DMS153 treated with DMSO at 0.1 percent for 48 hours (cell line): ENCODE measurements at regions not wholly inside any gene's neighbourhood (a gene's known extent, or its start where the extent isn't known, plus 50 kb on each side); places are given as distances from the start of the nearest gene placed in this dataset.

Experiments
- DNase-seq: peaks from one replicate; lab custom pipeline; 2025; ENCODE audit not compliant: unreplicated experiment; lab: John Stamatoyannopoulos, UW

DNA sequence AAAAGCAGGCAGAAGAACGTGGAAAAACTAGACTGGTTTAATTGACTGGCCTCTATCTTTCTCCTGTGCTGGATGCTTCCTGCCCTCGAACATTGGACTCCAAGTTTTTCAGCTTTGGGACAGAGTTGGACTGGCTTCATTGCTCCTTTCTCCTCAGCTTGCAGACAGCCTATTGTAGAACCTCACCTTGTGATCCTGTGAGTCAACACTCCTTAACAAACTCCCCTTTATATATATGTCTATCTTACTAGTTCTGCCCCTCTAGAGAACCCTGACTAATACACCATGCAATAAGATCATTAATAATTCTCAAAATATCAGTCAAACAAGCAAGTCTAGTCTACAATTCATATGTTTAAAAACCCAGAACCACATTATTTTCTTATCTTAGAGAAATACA lies 662.4 kb downstream of the TBC1D4 start:
- no peak for DNase-seq

GRCh38 chr13:74816737-74817136 lies 665.2 kb downstream of the TBC1D4 start:
- DNase-seq, result no peak

DNA sequence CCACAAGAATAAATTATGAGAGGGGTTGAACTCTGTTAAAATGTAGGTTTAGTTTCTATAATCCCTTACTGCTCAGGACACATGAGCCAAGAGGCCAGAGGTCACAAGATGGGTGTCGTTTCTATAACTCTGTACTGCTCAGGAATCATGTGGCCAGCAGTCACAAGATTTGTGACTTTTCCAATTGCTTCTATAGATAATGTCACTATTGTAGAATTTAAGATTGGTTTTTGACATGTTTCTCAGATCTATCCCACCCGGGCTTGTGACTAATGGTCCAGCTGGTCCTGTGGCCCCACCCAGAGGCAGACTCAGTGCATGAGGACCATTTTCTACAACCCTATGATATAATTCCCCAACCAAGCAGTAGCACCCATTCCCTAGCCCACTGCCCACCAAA lies 662.0 kb upstream of the KLF12 start:
- no peak for DNase-seq

- no peak for DNase-seq
These were observed 661.3 kb upstream of the KLF12 start for GRCh38 chr13:74795526-74795925.

GRCh38 chr13:74794582-74794981 lies 660.4 kb upstream of the KLF12 start:
- DNase-seq, result no peak

GRCh38 chr13:74794147-74794546 lies 659.9 kb upstream of the KLF12 start:
- no peak for DNase-seq

- no peak for DNase-seq
These were observed 650.8 kb upstream of the KLF12 start for GRCh38 chr13:74784959-74785358.

- DNase-seq, result no peak
These were observed 644.7 kb upstream of the KLF12 start for GRCh38 chr13:74778946-74779345.

GRCh38 chr13:74778087-74778486 lies 643.9 kb upstream of the KLF12 start:
- no peak for DNase-seq

GRCh38 chr13:74774264-74774663 lies 640.1 kb upstream of the KLF12 start:
- DNase-seq, result no peak

DNA sequence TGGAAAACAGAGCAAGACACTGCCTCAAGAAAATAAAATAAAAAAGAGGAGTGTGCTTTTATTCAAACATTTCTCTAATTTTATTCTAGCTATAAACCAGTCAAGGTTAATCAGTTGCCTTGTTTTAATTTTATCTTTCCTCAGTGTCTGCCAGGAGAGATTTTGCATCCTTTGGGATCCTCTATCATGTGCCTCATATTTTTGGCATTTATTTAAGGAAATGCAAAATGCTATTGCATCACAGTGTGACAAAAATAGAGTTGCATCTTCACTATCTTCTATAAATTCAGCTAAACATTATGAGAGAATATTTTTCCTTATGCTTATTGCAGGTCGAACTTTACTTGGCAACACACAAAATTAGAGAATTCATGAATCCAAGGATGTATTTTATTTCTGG lies 639.0 kb upstream of the KLF12 start:
- no peak for DNase-seq

DNA sequence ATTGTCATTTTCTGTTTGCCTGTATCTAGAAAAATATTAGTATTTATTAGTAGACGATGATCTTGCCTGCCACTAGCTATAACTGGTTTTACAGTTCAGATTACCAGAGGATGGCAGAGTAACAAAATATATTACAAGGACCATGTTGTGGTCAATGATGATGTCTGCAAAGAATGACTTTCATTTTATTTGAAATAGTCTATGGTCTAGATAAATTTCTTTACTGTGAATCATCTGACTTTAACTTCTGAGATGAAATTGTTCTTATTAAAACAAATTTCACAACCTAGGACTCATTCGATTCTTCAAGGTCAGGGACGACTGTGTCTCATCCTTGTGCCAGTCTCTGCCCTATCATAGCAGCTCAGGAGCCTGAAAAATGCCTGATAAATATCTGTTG lies 637.8 kb upstream of the KLF12 start:
- DNase-seq, result no peak

GRCh38 chr13:74770361-74770760 lies 636.2 kb upstream of the KLF12 start:
- no peak for DNase-seq

GRCh38 chr13:74769333-74769732 lies 635.1 kb upstream of the KLF12 start:
- DNase-seq, result no peak

GRCh38 chr13:74768521-74769085 lies 634.4 kb upstream of the KLF12 start:
- DNase-seq, result no peak

GRCh38 chr13:74767050-74767449 lies 632.8 kb upstream of the KLF12 start:
- DNase-seq, result no peak

- DNase-seq, result no peak
These were observed 631.8 kb upstream of the KLF12 start for GRCh38 chr13:74765955-74766354.

GRCh38 chr13:74761801-74762757 lies 627.9 kb upstream of the KLF12 start:
- no peak for DNase-seq

DNA sequence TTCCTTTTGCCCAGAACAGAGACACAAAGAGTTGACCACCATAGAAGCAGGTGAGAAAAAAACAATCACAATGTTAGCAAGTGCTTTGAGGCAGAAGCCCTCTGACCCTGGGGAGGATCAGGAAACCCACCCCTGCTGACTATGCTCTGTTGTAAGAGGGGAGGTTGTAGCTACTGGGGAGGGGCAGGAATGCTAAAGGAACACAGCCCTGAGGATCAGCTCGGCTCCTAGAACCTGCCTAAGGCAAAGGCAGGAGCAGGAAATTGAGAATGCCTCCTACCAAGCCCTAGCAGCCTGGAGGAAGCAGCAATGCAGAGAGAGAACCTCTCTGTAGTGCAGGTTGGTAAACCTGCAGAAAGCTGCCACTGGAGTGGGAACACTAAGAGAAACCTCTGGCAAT lies 624.0 kb upstream of the KLF12 start:
- no peak for DNase-seq

DNA sequence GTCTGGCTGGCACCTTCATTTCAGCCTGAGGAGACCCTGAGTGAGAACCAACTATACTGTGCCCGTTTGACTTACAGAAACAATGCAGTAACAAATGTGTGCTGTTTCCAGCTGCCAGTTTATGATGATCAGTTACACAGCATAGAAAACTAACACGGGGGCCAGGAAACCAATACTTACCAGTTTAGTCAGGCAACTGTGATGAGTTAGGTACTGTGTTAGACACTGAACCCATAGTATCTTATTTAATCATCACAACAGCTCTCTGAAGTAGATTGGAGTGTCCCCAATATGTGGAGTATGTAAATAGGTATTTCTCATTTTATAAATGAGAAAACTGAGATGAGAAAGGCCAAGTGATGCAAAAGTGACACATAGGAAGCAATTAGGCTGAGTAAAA lies 620.9 kb upstream of the KLF12 start:
- no peak for DNase-seq

- DNase-seq, result peak; percentile 2
These were observed 617.5 kb upstream of the KLF12 start for GRCh38 chr13:74751739-74752138.

DNA sequence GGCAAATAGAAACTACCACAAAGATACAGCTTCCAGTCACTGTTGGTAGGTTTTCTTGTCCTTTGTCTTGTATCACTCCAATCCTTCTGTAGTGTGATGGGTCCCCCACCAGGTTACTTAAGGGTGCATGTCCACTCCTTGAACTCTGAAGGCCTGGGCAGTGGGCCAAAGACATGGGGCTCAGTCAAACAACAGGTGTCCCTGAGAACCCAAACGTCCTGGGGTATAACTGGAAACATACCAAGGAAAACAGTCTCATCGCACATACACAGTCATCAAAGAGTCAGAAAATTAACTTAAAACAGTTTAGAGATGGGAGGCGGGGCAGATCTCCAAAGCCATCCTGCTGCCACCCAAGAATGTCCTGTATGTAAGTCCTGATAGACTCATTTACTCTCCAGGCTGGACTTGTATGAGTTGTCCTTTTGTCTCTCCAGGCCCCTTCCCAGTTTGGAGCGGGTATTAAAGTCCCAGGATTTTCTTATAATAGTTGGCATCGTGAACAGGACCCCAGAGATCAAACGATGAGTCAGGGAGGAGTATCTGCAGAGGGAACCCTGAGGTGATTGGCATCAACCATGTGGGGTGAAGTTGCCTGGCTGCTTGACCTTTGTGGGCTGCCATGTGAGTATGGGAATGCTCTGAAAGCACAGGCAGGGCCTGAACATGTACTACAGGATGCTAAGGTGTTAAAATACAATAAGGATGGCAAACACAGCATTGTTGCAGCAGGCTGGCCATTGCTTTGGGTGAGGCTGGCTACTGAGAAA lies 613.2 kb upstream of the KLF12 start:
- DNase-seq, result no peak
